Germinal center (tissue), 1 donor: ENCODE measurements at regions not wholly inside any gene's neighbourhood (a gene's known extent, or its start where the extent isn't known, plus 50 kb on each side); places are given as distances from the start of the nearest gene placed in this dataset.
"Not testable (repeated sequence)": the region's sequence is repeated elsewhere in the genome, so short reads cannot be mapped to it uniquely, and the experiment has no call there.

Source experiments
- DNase-seq: peaks from one replicate; pipeline ENCODE4 v3.0.0; 2012; ENCODE audit warnings: mixed read lengths, low spot score

- no peak for DNase-seq
Measured at GRCh38 chr14:105873870-105874512, 347.6 kb downstream of the TMEM121 start.

- DNase-seq: no peak
Measured at GRCh38 chr14:105876158-105876557, 349.8 kb downstream of the TMEM121 start.

GRCh38 chr14:105876829-105877228 is 350.4 kb downstream of the TMEM121 start:
- no peak for DNase-seq

GRCh38 chr14:105877645-105878044 is 351.3 kb downstream of the TMEM121 start:
- DNase-seq: no peak

GRCh38 chr14:105878125-105878524 is 351.7 kb downstream of the TMEM121 start:
- no peak for DNase-seq

GRCh38 chr14:105878554-105878953 is 352.2 kb downstream of the TMEM121 start:
- no peak for DNase-seq

- DNase-seq: no peak
Measured at GRCh38 chr14:105879503-105879866, 353.1 kb downstream of the TMEM121 start.

- no peak for DNase-seq
Measured at GRCh38 chr14:105879867-105880561, 353.6 kb downstream of the TMEM121 start.

GRCh38 chr14:105880616-105881015 is 354.2 kb downstream of the TMEM121 start:
- no peak for DNase-seq

- no peak for DNase-seq
Measured at GRCh38 chr14:105881021-105881930, 354.9 kb downstream of the TMEM121 start.

- DNase-seq: not testable (repeated sequence)
Measured at GRCh38 chr14:105882011-105882410, 355.6 kb downstream of the TMEM121 start.

GRCh38 chr14:105882626-105883025 is 356.2 kb downstream of the TMEM121 start:
- DNase-seq: no peak

- no peak for DNase-seq
Measured at GRCh38 chr14:105883066-105884005, 357.0 kb downstream of the TMEM121 start.

- not testable (repeated sequence) for DNase-seq
Measured at GRCh38 chr14:105884192-105884807, 357.9 kb downstream of the TMEM121 start.

GRCh38 chr14:105884808-105885281 is 358.5 kb downstream of the TMEM121 start:
- no peak for DNase-seq

GRCh38 chr14:105885561-105886320 is 359.4 kb downstream of the TMEM121 start:
- no peak for DNase-seq

GRCh38 chr14:105886791-105887191 is 360.4 kb downstream of the TMEM121 start:
- DNase-seq: not testable (repeated sequence)

GRCh38 chr14:105887692-105888091 is 361.3 kb downstream of the TMEM121 start:
- DNase-seq: no peak

GRCh38 chr14:105888151-105888550 is 361.8 kb downstream of the TMEM121 start:
- DNase-seq: no peak
